SH-SY5Y (cell line): ENCODE measurements at regions not wholly inside any gene's neighbourhood (a gene's known extent, or its start where the extent isn't known, plus 50 kb on each side); places are given as distances from the start of the nearest gene placed in this dataset.

ENCODE experiments used
- GATA2 ChIP-seq: IDR thresholded peaks from 2 replicates; pipeline ENCODE4 v1.6.1; 2011; ENCODE audit warnings: mild to moderate bottlenecking, low read depth, low read length
- GATA3 ChIP-seq: IDR thresholded peaks from 2 replicates; pipeline ENCODE4 v1.6.1; 2011; ENCODE audit warnings: low read depth, mild to moderate bottlenecking, low read length, moderate library complexity

DNA sequence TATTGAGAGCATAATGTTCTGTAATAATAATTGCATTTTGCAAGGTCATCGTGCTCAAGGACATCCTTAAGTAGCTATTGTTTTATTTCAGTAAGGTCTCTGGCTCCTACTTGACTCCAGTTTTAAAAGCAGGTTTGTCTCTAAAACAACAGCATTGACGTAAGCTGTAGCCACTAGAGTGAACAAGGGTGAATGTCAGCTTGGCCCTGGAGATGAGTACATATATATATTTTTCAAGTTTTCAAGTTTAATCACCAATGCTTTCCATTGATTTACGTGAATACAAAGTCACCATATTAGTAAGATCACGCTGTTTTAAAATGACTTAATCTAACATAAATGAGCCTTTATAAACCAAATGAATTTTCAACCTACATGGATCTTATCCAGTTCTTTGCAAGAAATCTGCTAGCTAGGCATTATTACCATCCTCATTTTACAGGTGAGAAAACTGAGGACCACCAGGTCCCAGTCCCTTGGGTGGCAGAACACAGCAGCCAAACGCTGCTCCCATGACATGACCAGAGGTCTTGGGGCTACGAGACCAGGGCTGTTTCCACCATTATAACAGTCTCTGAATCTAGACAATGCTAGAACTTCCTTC, 57.2 kb upstream of the ELMO1 start:
- TF ChIP-seq GATA3 (no peak), GATA2 (no peak)
